ENCODE measurements at regions not wholly inside any gene's neighbourhood (a gene's known extent, or its start where the extent isn't known, plus 50 kb on each side); places are given as distances from the start of the nearest gene placed in this dataset.

- TF ChIP-seq CTCF (IDR thresholded peaks at IDR 0.05; ENCODE audit: borderline replicate concordance, extremely low read depth, low read length, poor library complexity, severe bottlenecking) (peak; percentile 78), EZH2 (IDR thresholded peaks at IDR 0.05; ENCODE audit: borderline replicate concordance, low read depth, low read length, severe bottlenecking) (no peak)
Observed at GRCh38 chr7:131007439-131008330, 273.7 kb upstream of the KLF14 start.
